GM19043 (cell line): ENCODE measurements at regions not wholly inside any gene's neighbourhood (a gene's known extent, or its start where the extent isn't known, plus 50 kb on each side); places are given as distances from the start of the nearest gene placed in this dataset.
"Not testable (repeated sequence)": the region's sequence is repeated elsewhere in the genome, so short reads cannot be mapped to it uniquely, and the experiment has no call there.

Source experiments
- ATAC-seq: cut with Tn5 transposase; IDR thresholded peaks from one replicate; pipeline ENCODE4 v1.9.1; 2021; ENCODE audit warnings: low read depth; ENCODE audit not compliant: unreplicated experiment

DNA sequence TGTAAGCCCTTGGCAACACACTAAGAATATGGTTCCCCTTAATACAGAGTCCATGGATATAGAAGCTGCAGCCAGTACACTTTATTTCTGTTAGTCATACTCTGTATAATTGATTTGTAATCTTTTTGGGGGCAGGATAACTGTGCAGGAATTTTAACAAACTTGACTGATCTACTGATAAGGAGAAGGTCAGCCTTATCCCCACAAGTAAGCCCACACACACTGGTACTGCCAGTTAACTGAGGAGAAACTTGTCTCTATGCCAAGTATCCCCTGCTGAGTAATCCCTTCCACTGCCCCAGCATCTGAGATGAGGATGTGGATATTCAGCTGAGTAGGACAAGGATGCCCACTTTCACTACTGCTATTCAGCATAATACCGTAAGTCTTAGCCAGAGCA, 154.9 kb upstream of the CXXC4 start:
- no peak for ATAC-seq

DNA sequence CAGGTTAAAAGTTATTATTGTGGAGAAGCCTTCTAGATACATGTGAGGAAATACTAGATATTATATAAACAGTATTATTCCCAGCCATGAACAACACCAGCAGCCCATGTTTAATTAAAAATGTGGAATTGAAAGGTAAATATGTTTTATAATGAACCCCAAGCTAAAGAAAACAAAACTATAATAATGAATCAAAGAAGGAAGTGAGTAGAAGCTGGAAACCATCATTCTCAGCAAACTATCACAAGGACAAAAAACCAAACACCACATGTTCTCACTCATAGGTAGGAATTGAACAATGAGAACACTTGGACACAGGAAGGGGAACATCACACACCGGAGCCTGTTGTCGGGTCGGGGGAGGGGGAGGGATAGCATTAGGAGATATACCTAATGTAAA, 167.6 kb upstream of the CXXC4 start:
- not testable (repeated sequence) for ATAC-seq

DNA sequence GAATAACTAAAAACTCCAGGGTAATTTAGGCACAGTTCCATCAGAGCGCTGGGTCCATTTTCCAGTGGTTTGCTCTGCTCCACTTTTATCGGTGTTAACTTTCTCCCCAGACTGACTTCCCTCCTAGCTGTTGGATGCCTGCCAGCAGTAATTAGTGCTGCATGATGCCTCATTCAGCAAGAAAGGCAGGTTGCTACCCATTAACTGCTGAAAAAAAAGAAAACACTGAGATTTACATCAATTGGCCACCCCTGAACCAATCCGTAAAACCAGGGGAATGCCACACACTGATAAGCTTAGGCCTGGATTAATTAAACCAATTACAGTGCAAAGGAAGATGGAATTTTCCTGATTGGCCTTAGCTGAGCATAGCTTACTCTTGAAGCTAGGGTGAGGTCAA, 182.4 kb upstream of the CXXC4 start:
- no peak for ATAC-seq

DNA sequence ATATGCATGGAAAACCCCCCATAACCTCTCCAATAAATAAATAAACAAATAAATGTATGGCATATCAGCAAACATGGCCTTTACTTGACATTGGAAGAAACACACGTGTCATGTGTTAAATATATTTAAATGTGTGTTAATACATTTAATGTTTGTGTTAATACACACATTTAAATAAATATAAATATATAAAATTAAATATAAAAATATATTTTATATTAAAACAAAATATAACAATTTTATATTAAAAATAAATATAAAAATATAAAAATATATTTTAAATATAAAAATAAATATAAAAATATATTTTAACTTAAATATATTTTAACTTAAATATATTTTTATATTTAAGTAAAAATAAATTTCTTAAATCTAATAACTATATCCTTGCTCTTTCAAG, 187.6 kb upstream of the CXXC4 start:
- no peak for ATAC-seq

DNA sequence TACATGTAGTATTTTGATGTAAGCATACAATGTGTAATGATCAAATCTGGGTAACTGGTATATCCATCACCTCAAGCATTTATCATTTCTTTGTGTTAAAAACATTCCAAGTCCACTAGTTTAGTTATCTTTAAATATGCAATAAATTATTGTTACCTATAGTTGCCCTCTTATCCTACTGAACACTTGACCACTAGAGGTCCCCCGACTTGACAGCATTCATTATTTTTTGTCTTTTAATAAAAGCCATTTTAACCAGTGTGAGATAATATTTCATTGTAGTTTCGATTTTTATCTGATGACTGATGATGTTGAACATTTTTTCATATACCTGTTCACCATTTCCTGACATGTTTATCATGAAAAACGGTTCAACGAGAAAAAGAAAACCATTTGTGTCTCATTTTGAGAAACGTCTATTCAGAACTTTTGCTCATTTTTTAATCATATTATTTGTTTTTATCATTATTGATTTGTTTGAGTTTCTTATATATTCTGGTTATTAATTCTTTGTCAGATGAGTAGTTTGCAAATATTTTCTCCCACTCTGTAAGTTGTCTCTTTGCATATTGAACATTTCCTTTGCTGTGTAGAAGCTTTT, 199.0 kb upstream of the CXXC4 start:
- no peak for ATAC-seq

DNA sequence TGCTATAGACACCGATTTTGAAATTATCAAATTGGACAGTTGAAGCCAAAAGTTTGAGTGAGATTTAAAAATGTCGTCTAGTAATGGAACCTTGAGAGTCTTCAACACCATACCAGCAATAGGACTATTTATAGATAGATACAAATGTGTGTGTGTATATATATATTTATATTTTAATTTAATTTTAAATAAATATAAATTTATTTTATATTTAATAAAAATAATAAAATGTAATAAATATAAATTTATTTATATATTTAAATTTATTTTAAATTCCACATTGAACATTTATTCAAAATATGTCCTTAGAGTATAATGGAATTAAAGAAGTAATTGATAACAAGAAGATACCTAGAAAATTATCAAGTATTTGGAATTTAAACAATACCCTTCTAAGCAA, 221.9 kb upstream of the CXXC4 start:
- ATAC-seq, result no peak

DNA sequence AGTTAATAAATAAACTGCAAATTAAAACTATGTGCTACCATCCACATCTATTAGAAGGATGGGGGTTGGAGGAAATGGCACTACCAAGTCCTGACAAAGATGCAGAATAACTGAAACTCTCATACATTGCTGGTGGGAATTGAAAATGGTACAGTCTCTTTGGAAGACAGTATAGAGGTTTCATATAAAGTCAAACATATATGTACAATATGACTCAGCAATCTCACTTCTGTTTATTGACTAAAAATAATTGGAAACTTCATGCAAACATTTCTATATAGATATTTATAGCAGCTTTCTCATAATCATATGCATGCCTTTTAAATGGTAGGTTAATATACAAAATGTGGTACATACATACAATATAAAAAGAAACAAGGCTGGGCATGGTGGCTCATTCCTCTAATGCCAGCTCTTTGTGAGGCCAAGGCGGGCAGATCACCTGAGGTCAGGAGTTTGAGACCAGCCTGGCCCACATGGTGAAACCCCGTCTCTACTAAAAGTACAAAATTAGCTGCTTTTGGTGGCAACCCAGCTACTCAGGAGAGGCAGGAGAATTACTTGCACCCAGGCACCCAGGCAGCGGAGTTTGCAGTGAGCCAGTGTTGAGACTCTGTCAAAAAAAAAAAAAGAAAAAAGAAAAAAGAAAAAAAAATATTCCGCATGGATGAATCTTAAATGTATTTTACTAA, 225.0 kb upstream of the CXXC4 start:
- ATAC-seq, result peak; percentile 94

DNA sequence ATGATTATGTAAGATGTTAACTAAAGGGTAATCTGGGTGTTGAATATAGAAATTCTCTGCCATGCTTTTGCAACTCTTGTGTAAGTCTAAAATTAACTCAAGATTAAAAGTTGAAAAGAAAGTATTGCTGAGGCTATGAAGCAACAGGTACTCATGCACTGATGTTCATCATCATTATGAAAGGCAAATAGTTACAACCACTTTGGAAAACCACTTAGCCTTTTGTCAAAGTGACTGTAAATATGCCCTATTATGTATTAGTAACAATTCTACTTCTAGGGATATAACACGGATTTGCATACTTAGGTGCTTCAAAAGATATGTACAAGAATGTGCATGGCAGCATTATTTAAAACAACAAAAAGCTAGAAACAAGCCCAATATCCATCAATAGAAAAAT, 227.8 kb upstream of the CXXC4 start:
- no peak for ATAC-seq

DNA sequence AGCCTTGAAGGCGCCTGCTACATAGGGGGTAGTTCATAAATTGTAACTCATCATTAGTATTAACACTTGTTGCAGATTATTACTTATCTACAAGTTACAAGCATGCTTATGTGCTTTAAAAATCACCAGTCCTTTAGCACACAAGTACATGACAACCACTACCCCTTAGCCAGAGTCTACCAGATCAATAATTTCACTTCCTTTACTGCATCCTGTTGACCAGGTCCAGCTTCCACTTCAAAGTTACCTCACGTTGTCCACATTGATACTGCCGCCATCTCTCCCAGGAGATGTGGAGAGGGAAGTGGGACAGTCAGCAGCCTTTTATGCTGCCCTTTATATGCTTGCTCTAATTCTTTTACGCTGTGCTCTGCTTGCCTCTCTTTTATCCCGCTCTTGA, 231.3 kb upstream of the CXXC4 start:
- ATAC-seq, result no peak

DNA sequence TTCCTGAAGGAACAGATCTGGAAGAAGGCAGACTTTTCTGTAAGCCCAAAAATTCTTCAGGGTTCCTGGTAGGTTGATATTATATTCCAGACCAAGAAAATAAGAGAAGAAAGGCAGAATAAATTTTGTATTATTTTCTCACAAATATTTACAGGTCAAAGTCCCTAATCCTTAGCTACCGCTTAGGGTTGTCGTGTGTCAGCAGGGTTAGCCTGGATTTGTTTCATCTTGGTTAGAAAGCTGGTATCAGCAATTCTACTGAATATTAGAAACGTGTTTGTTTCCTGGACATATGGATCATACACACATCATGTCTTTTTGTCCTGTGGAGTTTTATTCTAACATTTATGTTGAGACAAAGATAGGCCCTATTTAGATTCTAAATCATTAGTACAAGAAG, 232.9 kb upstream of the CXXC4 start:
- ATAC-seq, result no peak

DNA sequence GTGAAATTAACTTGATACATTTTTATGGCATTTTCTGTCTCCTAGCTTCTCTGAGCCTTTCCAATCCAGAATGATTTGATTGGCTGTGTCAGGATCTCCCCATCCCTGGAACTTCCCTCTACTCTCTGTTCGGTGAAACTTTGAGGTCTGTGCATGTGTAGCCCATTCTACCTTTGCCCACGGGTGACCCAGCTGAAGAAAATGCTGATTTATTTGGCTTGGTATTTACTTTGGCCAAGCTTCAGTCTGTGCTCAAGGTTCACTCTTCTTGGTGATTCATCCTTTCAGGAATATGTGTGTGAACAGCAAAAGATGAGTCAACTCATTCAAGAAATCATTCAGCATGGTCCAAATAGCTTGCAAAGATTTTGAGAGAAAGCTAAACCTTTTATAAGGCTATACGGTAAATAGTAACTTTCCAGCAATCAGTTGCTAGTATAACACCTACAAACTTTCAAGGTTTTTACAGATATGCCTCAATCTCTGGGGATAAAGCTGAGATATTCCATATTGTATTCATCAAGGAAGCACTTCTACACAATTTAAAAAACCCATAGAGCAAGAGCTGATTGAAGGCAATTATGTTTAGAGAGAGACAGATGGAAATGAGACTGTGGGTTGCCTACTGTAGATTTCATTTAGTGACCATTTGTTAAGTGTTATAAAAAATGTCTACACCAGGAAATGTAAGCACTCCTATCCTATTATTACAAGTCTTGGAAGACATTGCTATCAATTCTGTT, 233.9 kb upstream of the CXXC4 start:
- ATAC-seq, result no peak

DNA sequence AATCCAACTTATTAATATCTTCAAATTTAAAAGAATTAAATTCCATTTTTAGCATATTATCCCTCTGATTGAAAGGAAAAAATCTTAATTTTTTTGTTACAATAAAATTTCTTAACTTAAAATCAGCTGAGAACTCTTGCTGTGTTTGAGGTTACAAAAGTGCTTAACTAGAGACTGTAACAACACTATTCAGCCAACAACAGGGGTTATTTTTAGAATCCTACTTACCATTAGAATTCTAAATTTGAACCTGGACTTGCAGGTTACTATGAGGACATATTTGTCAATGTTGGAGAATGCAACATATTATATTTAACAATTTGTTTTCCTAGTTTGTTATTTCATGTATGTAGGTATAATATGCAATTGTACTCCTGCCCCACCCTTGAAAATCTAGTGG, 238.1 kb upstream of the CXXC4 start:
- ATAC-seq, result no peak

DNA sequence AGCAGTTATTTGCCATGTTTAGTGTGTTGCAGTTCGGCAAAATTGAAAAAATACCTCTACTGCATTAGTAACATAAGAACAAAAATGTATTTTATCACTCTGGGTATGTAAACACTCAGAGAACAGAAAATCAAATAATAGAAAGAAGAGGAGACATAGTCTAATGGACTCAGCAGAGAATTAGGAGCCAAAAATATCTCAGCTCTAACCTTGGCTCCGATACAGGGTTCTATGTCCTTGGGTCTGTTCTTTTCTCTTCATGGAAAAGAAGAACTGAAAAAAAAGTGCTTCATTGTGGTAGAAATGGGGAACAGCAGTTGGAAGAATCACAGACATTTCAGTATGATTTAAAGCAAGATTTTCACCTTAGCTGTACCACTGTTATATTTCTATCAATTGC, 240.5 kb upstream of the CXXC4 start:
- no peak for ATAC-seq

DNA sequence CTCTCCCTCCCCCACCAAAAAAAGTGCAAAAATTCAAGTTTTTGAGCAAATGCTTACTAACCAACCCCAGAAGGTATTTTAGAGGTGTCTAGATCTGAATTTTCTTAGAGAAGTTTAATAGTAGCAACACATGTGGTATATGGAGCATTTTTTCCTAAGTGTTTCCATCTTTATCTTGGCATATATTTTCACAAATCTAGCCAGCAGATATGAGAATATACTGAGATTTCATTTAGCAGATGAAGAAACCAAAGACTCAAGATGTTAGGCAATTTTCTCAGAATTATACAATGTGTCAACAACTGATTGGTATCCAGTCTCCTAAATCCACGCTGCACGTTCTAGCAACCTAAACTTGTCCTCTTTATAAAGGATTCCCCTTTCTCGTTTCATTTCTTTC, 245.5 kb upstream of the CXXC4 start:
- ATAC-seq, result no peak

DNA sequence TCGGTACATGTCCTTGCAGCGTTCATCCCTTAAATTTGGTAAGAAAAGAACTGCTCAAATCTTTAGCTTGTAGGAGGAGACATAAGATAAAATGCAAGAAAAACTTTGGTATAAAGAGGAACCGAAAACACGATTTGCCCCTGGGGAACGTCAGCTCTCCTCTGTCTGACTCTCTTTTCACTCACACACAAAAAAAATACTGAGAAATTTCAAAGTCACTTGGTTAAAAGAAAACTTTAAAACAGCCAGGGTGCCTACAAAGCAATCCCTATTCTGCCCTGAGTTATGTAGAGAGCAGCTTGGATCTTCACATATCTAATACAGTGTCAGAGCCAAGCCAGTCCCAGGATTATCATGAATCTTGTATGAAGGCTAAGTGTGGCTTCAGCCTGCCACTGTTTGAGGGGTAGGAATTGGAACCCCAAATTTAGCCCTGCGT, 248.5 kb upstream of the CXXC4 start:
- peak; percentile 97 for ATAC-seq

DNA sequence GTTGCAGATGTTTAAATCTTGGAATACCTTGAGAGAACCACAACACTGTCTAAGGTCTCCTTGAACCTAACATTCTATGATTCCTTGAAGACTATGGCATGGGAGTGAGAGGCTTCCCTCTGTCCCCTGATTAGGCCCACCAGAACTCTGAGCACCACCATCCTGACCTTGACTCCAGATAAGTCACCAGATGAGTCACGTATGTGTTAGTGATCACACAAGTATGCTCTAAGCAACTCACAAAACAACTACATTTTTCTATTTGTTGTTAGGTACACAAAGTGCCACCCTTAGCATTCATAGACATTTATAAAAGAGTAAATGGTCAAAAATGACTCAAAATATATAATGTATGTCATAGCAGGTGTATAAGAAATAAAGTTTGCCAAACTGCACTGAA, 252.9 kb upstream of the CXXC4 start:
- no peak for ATAC-seq

DNA sequence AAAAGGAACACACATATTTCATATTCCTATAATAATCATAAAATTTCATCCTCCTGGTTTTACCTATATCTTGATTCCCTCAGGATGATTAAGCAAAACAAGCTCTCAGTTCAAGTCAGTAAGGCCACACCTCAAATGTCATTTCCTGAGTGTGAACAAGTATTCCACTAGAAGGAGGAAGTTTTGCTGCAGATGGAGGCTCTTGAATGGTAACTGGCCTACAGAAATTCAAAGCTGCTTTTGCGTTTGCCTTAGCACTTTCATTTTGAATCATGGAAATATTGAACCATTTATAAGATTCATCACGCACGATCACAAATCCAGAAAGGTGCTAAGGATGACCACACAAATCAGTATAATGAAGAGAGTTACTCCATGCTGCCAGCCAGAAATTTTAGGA, 254.4 kb upstream of the CXXC4 start:
- no peak for ATAC-seq

DNA sequence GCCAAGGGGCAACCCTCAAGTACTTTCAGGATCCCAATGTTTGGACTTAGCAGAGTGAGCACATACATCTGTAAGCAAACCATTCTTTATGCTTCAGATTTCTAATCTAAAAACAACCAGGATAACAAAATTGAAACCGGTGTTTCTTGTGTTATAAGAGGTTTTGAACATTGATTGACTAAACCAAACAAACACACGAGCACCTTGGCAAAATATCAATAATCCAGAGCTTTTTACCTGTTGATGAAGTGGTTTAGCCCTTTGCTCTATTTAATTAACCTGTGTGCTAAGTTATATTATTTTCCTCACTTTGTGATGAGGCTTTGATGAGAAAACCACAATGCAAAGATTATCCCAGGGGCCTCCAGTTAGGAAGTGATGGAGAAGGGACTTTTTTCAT, 255.3 kb upstream of the CXXC4 start:
- ATAC-seq, result no peak

DNA sequence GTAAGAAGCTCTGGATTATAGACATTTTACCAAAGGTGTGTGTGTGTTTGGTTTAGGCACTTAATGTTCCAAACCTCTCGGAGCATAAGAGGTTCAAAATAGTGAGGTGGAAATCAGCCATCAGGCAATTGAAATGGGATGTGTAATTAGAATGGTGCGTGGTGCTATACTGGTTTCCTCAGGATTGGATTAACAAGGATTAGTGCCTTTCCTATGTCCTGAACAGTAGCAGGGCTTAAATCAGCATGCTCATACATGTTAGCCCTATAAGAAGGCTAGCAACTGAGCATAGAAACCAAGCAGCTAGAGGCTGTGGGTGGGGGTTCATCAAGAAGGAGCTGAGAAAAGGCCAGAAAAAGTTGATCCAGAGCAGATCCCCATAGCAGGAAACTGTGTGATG, 256.8 kb upstream of the CXXC4 start:
- no peak for ATAC-seq

DNA sequence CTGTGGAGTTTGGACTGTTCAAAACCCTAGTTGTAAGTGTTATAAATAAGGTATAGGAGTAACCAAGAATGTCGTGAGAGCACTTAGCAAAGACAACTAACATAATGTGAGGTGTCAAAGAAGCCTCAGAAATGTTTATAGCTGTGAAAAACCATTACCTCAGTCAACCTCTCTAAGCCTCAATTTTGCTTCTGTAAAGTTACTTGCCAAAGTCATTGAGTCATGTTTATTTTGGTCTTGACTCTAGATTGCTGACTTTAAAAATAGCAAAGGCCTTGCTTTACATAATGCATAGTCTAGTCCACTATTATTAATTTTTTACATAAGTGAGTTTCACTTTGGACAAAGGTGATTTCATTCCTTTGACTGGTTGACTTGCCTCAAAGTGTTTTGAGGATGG, 257.6 kb upstream of the CXXC4 start:
- ATAC-seq, result peak; percentile 81

DNA sequence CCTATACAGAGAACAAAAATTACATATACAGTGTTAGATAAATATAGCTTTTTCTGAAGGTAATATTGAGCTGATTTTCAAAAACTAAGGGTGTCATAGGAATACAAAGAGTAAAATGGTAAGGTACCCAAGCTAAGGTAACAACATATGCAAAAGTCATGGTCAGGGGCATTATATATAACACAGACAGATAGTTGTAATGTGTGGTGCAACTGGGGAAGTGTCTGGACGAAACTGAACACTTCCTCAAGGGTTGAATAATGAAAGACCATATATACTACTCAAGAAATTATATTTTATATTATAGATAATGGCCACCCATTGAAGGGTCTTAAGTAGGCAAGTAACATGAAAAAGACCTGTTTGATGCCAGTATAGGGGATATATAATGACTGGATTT, 262.1 kb upstream of the CXXC4 start:
- ATAC-seq, result no peak

DNA sequence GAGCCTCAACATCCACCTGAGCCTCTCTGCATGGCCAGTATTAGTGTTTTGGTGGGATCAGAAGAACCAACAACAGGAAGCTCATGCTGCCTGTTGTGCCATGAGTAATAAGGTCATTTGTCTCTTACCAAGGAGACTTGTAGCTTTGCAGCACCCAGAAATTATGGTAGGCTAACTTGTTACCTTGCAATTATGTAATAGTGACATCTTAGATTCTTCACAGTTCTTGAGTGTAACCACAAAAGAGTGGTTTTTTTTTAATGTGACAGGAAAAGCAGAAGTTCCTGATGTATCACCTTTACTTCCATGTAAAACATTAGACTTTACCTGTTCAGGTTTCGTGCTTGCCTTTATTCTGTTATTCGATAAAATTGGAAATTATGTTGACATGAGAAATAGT, 263.9 kb upstream of the CXXC4 start:
- no peak for ATAC-seq
